ENCODE measurements at regions not wholly inside any gene's neighbourhood (a gene's known extent, or its start where the extent isn't known, plus 50 kb on each side); places are given as distances from the start of the nearest gene placed in this dataset.
"Not testable (repeated sequence)": the region's sequence is repeated elsewhere in the genome, so short reads cannot be mapped to it uniquely, and the experiment has no call there.

DNA sequence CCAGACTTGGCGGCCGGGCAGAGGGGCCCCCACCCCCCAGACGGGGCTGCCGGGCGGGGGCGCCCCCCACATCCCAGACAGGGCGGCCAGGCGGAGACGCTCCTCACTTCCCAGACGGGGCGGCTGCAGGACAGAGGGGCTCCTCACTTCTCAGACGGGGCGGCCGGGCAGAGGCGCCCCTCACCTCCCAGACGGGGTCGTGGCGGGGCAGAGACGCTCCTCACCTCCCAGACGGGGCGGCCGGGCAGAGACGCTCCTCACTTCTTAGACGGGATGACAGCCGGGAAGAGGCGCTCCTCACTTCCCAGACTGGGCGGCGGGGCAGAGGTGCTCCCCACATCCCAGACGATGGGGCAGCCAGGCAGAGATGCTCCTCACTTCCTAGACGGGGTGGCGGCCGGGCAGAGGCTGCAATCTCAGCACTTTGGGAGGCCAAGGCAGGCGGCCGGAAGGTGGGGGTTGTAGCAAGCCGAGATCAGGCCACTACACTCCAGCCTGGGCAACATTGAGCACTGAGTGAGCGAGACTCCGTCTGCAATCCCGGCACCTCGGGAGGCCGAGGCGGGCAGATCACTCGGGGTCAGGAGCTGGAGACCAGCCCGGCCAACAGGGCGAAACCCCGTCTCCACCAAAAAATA is 79.0 kb upstream of the TBX5 start:
- TF ChIP-seq, protein P1, sequence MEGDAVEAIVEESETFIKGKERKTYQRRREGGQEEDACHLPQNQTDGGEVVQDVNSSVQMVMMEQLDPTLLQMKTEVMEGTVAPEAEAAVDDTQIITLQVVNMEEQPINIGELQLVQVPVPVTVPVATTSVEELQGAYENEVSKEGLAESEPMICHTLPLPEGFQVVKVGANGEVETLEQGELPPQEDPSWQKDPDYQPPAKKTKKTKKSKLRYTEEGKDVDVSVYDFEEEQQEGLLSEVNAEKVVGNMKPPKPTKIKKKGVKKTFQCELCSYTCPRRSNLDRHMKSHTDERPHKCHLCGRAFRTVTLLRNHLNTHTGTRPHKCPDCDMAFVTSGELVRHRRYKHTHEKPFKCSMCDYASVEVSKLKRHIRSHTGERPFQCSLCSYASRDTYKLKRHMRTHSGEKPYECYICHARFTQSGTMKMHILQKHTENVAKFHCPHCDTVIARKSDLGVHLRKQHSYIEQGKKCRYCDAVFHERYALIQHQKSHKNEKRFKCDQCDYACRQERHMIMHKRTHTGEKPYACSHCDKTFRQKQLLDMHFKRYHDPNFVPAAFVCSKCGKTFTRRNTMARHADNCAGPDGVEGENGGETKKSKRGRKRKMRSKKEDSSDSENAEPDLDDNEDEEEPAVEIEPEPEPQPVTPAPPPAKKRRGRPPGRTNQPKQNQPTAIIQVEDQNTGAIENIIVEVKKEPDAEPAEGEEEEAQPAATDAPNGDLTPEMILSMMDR (conservative IDR thresholded peaks at IDR 0.05; ENCODE audit: low read depth, low read length): not testable (repeated sequence)
- not testable (repeated sequence) for TF ChIP-seq EZH2 (IDR thresholded peaks at IDR 0.05; ENCODE audit: low read length, unreplicated experiment)
